ENCODE measurements at regions not wholly inside any gene's neighbourhood (a gene's known extent, or its start where the extent isn't known, plus 50 kb on each side); places are given as distances from the start of the nearest gene placed in this dataset.

GRCh38 chr12:93184672-93185368, 192.9 kb upstream of the NUDT4 start:
- TF ChIP-seq CTCF (conservative IDR thresholded peaks at IDR 0.05; ENCODE audit: low read depth, low read length) (no peak), EZH2 (IDR thresholded peaks at IDR 0.05; ENCODE audit: borderline replicate concordance, low read depth, low read length, poor library complexity, severe bottlenecking) (no peak)
